CD4-positive, CD25-positive, alpha-beta regulatory T cell (primary cell): ENCODE measurements at regions not wholly inside any gene's neighbourhood (a gene's known extent, or its start where the extent isn't known, plus 50 kb on each side); places are given as distances from the start of the nearest gene placed in this dataset.

ENCODE experiments used
- ATAC-seq, 2 donors: fragments of 150-1000 bp; cut with Tn5 transposase; one replicate each; pipeline ENCODE4 v1.10.0; 2021; ENCODE audit warnings: low read depth in 2 of 2, moderate number of reproducible peaks in 2 of 2, moderate library complexity in 1 of 2
- DNase-seq, 3 donors: peaks; one replicate each; pipeline versions ENCODE4 v3.0.0 to v3.0.0-alpha.2; 2012 to 2022; ENCODE audit warnings: mixed read lengths in 1 of 3
- H3K27ac ChIP-seq: one replicate; pipeline ENCODE4 v1.7.0; 2013; ENCODE audit warnings: mild to moderate bottlenecking, low read length; ENCODE audit not compliant: insufficient read depth, poor library complexity, severe bottlenecking
- H3K27me3 ChIP-seq: one replicate; pipeline ENCODE4 v1.7.0; 2013; ENCODE audit warnings: low read length; ENCODE audit not compliant: control insufficient read depth, insufficient read depth
- H3K36me3 ChIP-seq: one replicate; pipeline ENCODE4 v1.7.0; 2013; ENCODE audit warnings: mild to moderate bottlenecking, low read length, moderate library complexity; ENCODE audit not compliant: control insufficient read depth, insufficient read depth
- H3K4me1 ChIP-seq: 2 replicates; pipeline ENCODE4 v1.7.0; 2013; ENCODE audit warnings: mild to moderate bottlenecking, low read length; ENCODE audit not compliant: insufficient read depth, control insufficient read depth, poor library complexity, severe bottlenecking
- H3K4me3 ChIP-seq: one replicate; pipeline ENCODE4 v1.7.0; 2013; ENCODE audit warnings: low read depth, mild to moderate bottlenecking, low read length, moderate library complexity
- H3K9me3 ChIP-seq, 2 experiments: 1 replicate in 1 of 2; 2 replicates in 1 of 2; pipeline ENCODE4 v1.7.0; 2013; ENCODE audit warnings: low read length in 2 of 2, mild to moderate bottlenecking in 1 of 2, moderate library complexity in 1 of 2; ENCODE audit not compliant: control insufficient read depth in 2 of 2
- H3K27ac Mint-ChIP-seq, 3 donors: one replicate each; pipeline ENCODE4 v1.8.0; 2020 to 2022; ENCODE audit warnings: mild to moderate bottlenecking in 3 of 3, mixed read lengths in 3 of 3, moderate library complexity in 2 of 3
- H3K27me3 Mint-ChIP-seq: one replicate; pipeline ENCODE4 v1.8.0; 2022; ENCODE audit warnings: mild to moderate bottlenecking, mixed read lengths
- H3K36me3 Mint-ChIP-seq: one replicate; pipeline ENCODE4 v1.8.0; 2020; ENCODE audit warnings: mixed read lengths
- H3K4me1 Mint-ChIP-seq, 4 donors: one replicate each; pipeline ENCODE4 v1.8.0; 2020 to 2022; ENCODE audit warnings: mixed read lengths in 4 of 4, mild to moderate bottlenecking in 1 of 4
- H3K4me3 Mint-ChIP-seq, 4 donors: one replicate each; pipeline ENCODE4 v1.8.0; 2020 to 2022; ENCODE audit warnings: mild to moderate bottlenecking in 4 of 4, mixed read lengths in 4 of 4, moderate library complexity in 3 of 4
- H3K9me3 Mint-ChIP-seq, 7 donors: one replicate each; pipeline ENCODE4 v1.8.0; 2020 to 2022; ENCODE audit warnings: mixed read lengths in 7 of 7, mild to moderate bottlenecking in 3 of 7, moderate library complexity in 2 of 7

GRCh38 chr2:240349133-240350005 lies 86.1 kb upstream of the GPC1 start:
- Histone ChIP-seq H3K4me3 (no peak overlapping the region), H3K4me1 (no peaks in the 10 kb centered on the region), H3K27me3 (no peaks in the 10 kb centered on the region), H3K27ac (no peak overlapping the region), H3K9me3 (no peaks in the 10 kb centered on the region), H3K36me3 (no peaks in the 10 kb centered on the region)
- Mint-ChIP-seq H3K27ac (no peak overlapping the region), H3K4me3 (no peak overlapping the region), H3K36me3 (no peaks in the 10 kb centered on the region), H3K4me1 (no peaks in the 10 kb centered on the region), H3K9me3 (peaks cover 0 to 1% (median 0%) of the 10 kb centered on the region in 7 donors), H3K27me3 (no peaks in the 10 kb centered on the region)
- DNase-seq, result no peak
- ATAC-seq, result no peak

- Mint-ChIP-seq H3K27ac (no peak overlapping the region), H3K4me1 (no peaks in the 10 kb centered on the region), H3K4me3 (no peak overlapping the region), H3K27me3 (no peaks in the 10 kb centered on the region), H3K9me3 (peaks cover 0 to 1% (median 0%) of the 10 kb centered on the region in 7 donors), H3K36me3 (no peaks in the 10 kb centered on the region)
- Histone ChIP-seq H3K27me3 (no peaks in the 10 kb centered on the region), H3K9me3 (no peaks in the 10 kb centered on the region), H3K36me3 (no peaks in the 10 kb centered on the region), H3K27ac (no peak overlapping the region), H3K4me3 (no peak overlapping the region), H3K4me1 (no peaks in the 10 kb centered on the region)
- ATAC-seq (no peak), DNase-seq (no peak)
These were observed 85.5 kb upstream of the GPC1 start for GRCh38 chr2:240350006-240350355.

- H3K4me1 ChIP-seq, result no peaks in the 10 kb centered on the region
- Mint-ChIP-seq H3K9me3 (peaks cover 0 to 1% (median 0%) of the 10 kb centered on the region in 7 donors), H3K36me3 (no peaks in the 10 kb centered on the region), H3K4me3 (no peak overlapping the region), H3K27ac (no peak overlapping the region), H3K4me1 (no peaks in the 10 kb centered on the region), H3K27me3 (no peaks in the 10 kb centered on the region)
- no peaks in the 10 kb centered on the region for H3K36me3 ChIP-seq
- H3K9me3 ChIP-seq, result no peaks in the 10 kb centered on the region
- ATAC-seq (no peak), DNase-seq (no peak)
- H3K27me3 ChIP-seq, result no peaks in the 10 kb centered on the region
- H3K4me3 ChIP-seq, result no peak overlapping the region
- no peak overlapping the region for H3K27ac ChIP-seq
These were observed 84.8 kb upstream of the GPC1 start for GRCh38 chr2:240350696-240351087.

GRCh38 chr2:240351088-240351741 lies 84.2 kb upstream of the GPC1 start:
- Mint-ChIP-seq H3K4me3 (no peak overlapping the region), H3K27ac (no peak overlapping the region), H3K27me3 (no peaks in the 10 kb centered on the region), H3K9me3 (peaks cover 0 to 1% (median 0%) of the 10 kb centered on the region in 7 donors), H3K36me3 (no peaks in the 10 kb centered on the region), H3K4me1 (no peaks in the 10 kb centered on the region)
- Histone ChIP-seq H3K9me3 (no peaks in the 10 kb centered on the region), H3K36me3 (no peaks in the 10 kb centered on the region), H3K4me1 (no peaks in the 10 kb centered on the region), H3K27ac (no peak overlapping the region), H3K4me3 (no peak overlapping the region), H3K27me3 (no peaks in the 10 kb centered on the region)
- ATAC-seq (no peak), DNase-seq (no peak)

GRCh38 chr2:240351826-240352426 lies 83.5 kb upstream of the GPC1 start:
- H3K4me1 ChIP-seq, result no peaks in the 10 kb centered on the region
- no peak for DNase-seq
- H3K27ac Mint-ChIP-seq, result no peak overlapping the region
- H3K4me1 Mint-ChIP-seq, result no peaks in the 10 kb centered on the region
- H3K36me3 Mint-ChIP-seq, result no peaks in the 10 kb centered on the region
- no peak overlapping the region for H3K4me3 ChIP-seq
- ATAC-seq, result no peak
- H3K9me3 ChIP-seq, result no peaks in the 10 kb centered on the region
- no peaks in the 10 kb centered on the region for H3K36me3 ChIP-seq
- peaks cover 2% of the 10 kb centered on the region for H3K27me3 Mint-ChIP-seq
- H3K27me3 ChIP-seq, result no peaks in the 10 kb centered on the region
- H3K27ac ChIP-seq, result no peak overlapping the region
- no peak overlapping the region for H3K4me3 Mint-ChIP-seq
- peaks cover 0 to 3% (median 0%) of the 10 kb centered on the region in 7 donors for H3K9me3 Mint-ChIP-seq

- H3K4me3 ChIP-seq, result no peak overlapping the region
- H3K36me3 Mint-ChIP-seq, result no peaks in the 10 kb centered on the region
These were observed 82.2 kb upstream of the GPC1 start for GRCh38 chr2:240353086-240353798.

GRCh38 chr2:240353944-240354343 lies 81.5 kb upstream of the GPC1 start:
- no peaks in the 10 kb centered on the region for H3K4me1 Mint-ChIP-seq
- no peaks in the 10 kb centered on the region for H3K36me3 ChIP-seq
- no peaks in the 10 kb centered on the region for H3K4me1 ChIP-seq
- no peak overlapping the region for H3K27ac ChIP-seq
- no peaks in the 10 kb centered on the region for H3K27me3 ChIP-seq
- H3K27ac Mint-ChIP-seq, result no peak overlapping the region
- H3K27me3 Mint-ChIP-seq, result peaks cover 5% of the 10 kb centered on the region
- no peaks in the 10 kb centered on the region for H3K36me3 Mint-ChIP-seq
- H3K9me3 ChIP-seq, result no peaks in the 10 kb centered on the region
- no peak overlapping the region for H3K4me3 ChIP-seq
- no peak overlapping the region for H3K4me3 Mint-ChIP-seq
- no peak for DNase-seq
- peaks cover 0 to 3% (median 0%) of the 10 kb centered on the region in 7 donors for H3K9me3 Mint-ChIP-seq
- no peak for ATAC-seq

More at GRCh38 chr2:240353086-240353798, 82.2 kb upstream of the GPC1 start:
- Histone ChIP-seq H3K36me3 (no peaks in the 10 kb centered on the region), H3K9me3 (no peaks in the 10 kb centered on the region), H3K27ac (no peak overlapping the region), H3K27me3 (no peaks in the 10 kb centered on the region), H3K4me1 (no peaks in the 10 kb centered on the region)
- no peak overlapping the region for H3K4me3 Mint-ChIP-seq
- H3K4me1 Mint-ChIP-seq, result no peaks in the 10 kb centered on the region
- H3K27ac Mint-ChIP-seq, result no peak overlapping the region
- H3K27me3 Mint-ChIP-seq, result peaks cover 5% of the 10 kb centered on the region
- DNase-seq (no peak), ATAC-seq (no peak)
- peaks cover 0 to 3% (median 0%) of the 10 kb centered on the region in 7 donors for H3K9me3 Mint-ChIP-seq
